ENCODE measurements at regions not wholly inside any gene's neighbourhood (a gene's known extent, or its start where the extent isn't known, plus 50 kb on each side); places are given as distances from the start of the nearest gene placed in this dataset.
A peak's percentile ranks its signal among the peaks of the same experiment; 100 is the strongest.

GRCh38 chr3:18827664-18828063 is 320.6 kb upstream of the KCNH8 start:
- DNase-seq (ENCODE audit: low read depth), result no peak

- DNase-seq (ENCODE audit: low read depth), result no peak
Observed at GRCh38 chr3:18825665-18826064, 322.6 kb upstream of the KCNH8 start.

DNA sequence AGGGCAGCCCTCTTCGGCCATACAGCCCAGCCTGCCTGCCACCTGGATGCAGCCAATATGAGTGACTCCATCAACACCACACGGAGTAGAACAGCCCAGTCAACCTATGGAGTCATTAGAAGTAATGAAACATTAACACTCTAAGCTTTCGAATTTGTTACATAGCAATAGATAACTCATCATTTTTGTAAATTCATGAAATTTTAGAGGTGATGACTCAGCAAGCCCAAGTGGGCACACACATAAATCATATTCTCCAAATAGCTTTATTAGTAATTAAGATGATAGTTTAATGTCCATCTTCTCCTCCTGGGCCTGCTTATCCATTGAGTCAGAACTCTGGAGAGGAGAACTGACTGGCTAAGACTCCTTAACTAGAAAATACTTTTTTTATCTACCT is 335.0 kb upstream of the KCNH8 start:
- no peak for DNase-seq (ENCODE audit: low read depth)

DNA sequence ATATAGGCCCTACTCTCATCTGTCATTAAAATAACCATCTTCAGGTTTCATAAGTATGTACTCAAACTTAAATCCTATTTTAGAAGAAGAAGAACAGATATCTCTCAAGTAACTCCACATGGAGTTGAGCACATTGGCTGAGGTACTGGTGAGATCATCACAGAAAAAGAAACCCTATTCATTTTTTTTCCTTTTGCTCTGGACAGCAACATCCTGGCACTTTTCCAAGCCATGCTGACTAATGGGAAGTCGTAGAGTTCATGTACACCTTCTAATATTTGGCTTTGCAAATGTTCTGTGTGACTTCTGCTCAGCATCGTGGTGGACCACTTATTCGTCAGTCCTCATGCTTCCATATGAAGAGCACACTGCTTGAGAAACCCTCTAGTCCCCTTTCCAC is 336.0 kb upstream of the KCNH8 start:
- peak; percentile 1 for DNase-seq (ENCODE audit: low read depth)

GRCh38 chr3:18810306-18810661 is 338.0 kb upstream of the KCNH8 start:
- DNase-seq (ENCODE audit: low read depth), result no peak

GRCh38 chr3:18809640-18810305 is 338.5 kb upstream of the KCNH8 start:
- no peak for DNase-seq (ENCODE audit: low read depth)

GRCh38 chr3:18808429-18808828 is 339.9 kb upstream of the KCNH8 start:
- no peak for DNase-seq (ENCODE audit: low read depth)

DNA sequence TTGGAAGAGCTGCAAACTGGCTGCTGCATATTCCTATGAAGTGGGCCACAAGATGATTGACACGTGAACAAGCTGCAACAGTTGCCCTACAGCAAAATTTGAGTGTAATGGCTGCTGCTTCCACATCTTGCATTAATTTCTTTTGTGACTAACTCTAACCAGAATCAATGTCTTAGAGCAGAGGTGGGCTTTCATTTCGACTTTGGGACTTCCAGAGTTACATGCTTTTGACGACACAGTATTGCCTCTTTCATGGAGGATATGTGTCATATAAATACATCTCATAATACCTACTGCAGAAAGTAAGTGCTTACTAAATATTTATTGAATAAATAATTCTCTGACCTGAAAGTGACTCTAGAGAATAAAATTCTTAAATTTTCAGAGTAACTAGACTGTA is 340.7 kb upstream of the KCNH8 start:
- DNase-seq (ENCODE audit: low read depth), result no peak

GRCh38 chr3:18806633-18807032 is 341.7 kb upstream of the KCNH8 start:
- no peak for DNase-seq (ENCODE audit: low read depth)

GRCh38 chr3:18797378-18797777 is 350.9 kb upstream of the KCNH8 start:
- DNase-seq (ENCODE audit: low read depth), result no peak

GRCh38 chr3:18795078-18795477 is 353.2 kb upstream of the KCNH8 start:
- DNase-seq (ENCODE audit: low read depth), result no peak

DNA sequence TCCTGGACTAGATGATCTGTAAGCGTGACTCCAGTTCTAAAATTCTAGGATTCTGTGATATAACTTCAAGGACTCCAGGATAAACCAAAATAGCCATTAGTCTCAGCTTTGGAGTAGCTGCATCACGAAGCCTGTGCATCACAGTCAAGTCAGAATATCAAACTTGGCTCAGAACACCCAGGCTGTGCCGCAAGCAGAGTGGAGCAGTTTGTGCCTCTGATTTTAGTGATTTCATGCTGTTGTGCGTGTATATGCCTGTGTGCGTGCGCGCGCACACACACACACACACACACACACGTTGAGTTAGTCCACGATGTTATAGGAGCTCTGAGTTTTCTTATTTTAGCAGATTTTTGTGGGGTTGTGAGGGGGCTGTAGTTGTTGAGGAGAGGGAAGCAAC is 356.6 kb upstream of the KCNH8 start:
- no peak for DNase-seq (ENCODE audit: low read depth)

DNA sequence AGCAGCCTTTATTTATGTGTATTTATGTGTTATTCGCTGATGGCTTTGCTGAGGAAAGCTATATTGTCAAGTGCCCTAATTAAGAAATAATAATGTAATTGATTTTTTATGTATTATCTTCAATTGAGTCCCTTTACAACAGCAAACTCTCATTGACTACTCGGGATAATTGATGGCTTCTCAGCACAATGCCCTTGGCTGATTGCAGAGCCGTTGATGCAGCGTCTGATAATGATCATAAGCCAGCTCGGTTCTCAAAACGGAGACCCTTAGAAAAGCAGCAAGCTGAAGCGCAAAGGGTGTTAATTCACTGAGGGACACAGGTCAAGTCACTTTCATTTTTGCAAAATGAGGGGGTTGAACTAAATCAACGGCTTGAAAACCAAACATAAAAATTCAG is 357.1 kb upstream of the KCNH8 start:
- DNase-seq (ENCODE audit: low read depth), result no peak

DNA sequence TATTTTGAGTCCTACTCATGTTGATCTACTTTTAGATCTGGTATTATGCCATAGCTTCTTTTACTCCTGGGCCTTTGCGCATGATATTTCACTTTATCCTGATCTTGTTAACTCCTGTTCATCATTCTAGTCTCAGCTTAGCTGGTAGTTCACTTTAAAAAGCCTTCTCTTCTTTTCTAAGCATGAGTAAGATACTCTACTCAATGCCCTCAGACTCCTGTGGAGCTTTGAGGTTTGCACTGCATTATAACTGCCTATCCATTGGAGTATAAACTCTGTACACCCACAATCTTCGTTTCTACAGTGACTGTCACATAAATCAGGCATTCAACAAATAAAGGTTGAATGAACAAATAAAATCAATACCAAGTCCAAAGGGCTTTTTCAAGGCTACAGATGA is 357.9 kb upstream of the KCNH8 start:
- DNase-seq (ENCODE audit: low read depth), result no peak

DNA sequence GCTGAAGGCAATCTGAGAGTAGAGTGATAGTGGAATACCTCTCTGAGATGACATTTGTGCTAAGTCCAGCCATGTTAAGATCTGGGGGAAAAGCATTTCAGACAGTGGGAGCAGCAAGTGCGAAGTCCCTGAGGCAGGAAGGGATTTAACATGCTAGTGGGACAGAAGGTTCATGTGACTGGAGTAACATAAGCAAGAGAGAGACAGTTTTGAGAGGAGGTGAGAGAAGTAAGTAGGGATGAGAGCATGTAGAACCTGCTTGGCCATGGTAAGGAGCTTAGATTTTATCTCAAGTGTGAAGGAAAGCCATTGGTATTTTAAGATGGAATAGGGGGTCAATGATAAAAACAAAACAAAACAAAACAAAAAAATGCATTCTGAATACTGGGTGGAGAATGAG is 358.6 kb upstream of the KCNH8 start:
- no peak for DNase-seq (ENCODE audit: low read depth)

DNA sequence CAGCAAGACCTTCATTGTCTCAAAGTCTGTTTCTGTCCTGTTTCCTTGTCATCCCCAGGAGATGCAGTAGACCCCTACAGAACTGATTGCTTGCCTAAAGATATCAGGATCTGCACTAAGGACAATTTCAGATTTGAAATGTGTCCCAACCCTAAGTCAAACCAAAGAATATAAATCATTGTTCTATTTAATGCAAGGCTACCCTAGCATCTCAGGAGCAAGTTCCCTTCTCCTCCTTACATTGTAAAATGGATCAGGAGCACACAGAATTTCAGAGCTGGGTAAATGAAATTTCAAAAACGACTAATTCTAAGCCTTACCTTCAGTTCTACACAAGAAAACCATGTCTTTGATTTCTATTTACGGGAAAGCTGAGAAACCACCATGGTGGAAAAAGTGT is 360.9 kb upstream of the KCNH8 start:
- DNase-seq (ENCODE audit: low read depth), result no peak

- DNase-seq (ENCODE audit: low read depth), result no peak
Observed at GRCh38 chr3:18786650-18787323, 361.5 kb upstream of the KCNH8 start.

- no peak for DNase-seq (ENCODE audit: low read depth)
Observed at GRCh38 chr3:18782191-18782590, 357.1 kb upstream of the SATB1 start.

- DNase-seq (ENCODE audit: low read depth), result no peak
Observed at GRCh38 chr3:18780959-18781358, 355.8 kb upstream of the SATB1 start.

GRCh38 chr3:18779704-18780103 is 354.6 kb upstream of the SATB1 start:
- DNase-seq (ENCODE audit: low read depth), result no peak

- no peak for DNase-seq (ENCODE audit: low read depth)
Observed at GRCh38 chr3:18778598-18778997, 353.5 kb upstream of the SATB1 start.

DNA sequence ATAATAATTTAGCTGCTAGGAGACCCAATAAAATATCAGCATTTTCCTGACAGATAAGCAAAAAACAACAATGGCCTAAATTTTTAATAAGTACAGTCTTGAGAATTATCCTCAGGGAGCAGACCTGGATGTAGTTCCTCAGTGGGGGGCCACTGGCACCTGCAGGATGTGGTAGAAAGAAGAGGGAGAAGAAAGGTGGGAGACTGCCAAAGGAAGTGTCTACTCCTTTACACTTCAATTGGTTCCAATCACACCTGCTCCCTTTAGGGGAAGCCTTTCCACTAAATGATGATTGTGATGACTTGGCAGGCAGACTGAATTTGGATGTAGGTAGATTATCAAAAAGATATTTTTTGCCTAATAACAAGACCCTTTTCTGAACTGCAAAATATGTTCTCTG is 353.0 kb upstream of the SATB1 start:
- DNase-seq (ENCODE audit: low read depth), result no peak

- DNase-seq (ENCODE audit: low read depth), result no peak
Observed at GRCh38 chr3:18775501-18775900, 350.4 kb upstream of the SATB1 start.

All from ELR (cell line).